Trophoblast cell (in vitro differentiated cells and primary cell): ENCODE measurements at regions not wholly inside any gene's neighbourhood (a gene's known extent, or its start where the extent isn't known, plus 50 kb on each side); places are given as distances from the start of the nearest gene placed in this dataset.

Experiments
- DNase-seq, 2 donors: peaks; one replicate each; pipeline ENCODE4 v3.0.0-alpha.2; 2016
- H2AFZ ChIP-seq: 2 replicates; pipeline ENCODE4 v1.6.1; 2013; ENCODE audit warnings: low read length, moderate library complexity, mild to moderate bottlenecking; ENCODE audit not compliant: insufficient read depth, poor library complexity
- H2AK5ac ChIP-seq: 2 replicates; pipeline ENCODE4 v1.6.1; 2013; ENCODE audit warnings: mild to moderate bottlenecking, low read length
- H2BK120ac ChIP-seq: 2 replicates; pipeline ENCODE4 v1.6.1; 2013; ENCODE audit warnings: low read length, mild to moderate bottlenecking, moderate library complexity; ENCODE audit not compliant: insufficient read depth, poor library complexity
- H2BK12ac ChIP-seq: 2 replicates; pipeline ENCODE4 v1.6.1; 2013; ENCODE audit warnings: mild to moderate bottlenecking, low read length, moderate library complexity
- H2BK5ac ChIP-seq: 2 replicates; pipeline ENCODE4 v1.6.1; 2013; ENCODE audit warnings: low read length, low read depth, moderate library complexity, mild to moderate bottlenecking; ENCODE audit not compliant: poor library complexity
- H3K14ac ChIP-seq: 2 replicates; pipeline ENCODE4 v1.6.1; 2013; ENCODE audit warnings: mild to moderate bottlenecking, low read length
- H3K18ac ChIP-seq: 2 replicates; pipeline ENCODE4 v1.6.1; 2013; ENCODE audit warnings: mild to moderate bottlenecking, low read length
- H3K23ac ChIP-seq: 2 replicates; pipeline ENCODE4 v1.6.1; 2013; ENCODE audit warnings: low read length
- H3K27ac ChIP-seq: 2 replicates; pipeline ENCODE4 v1.5.1; 2013; ENCODE audit warnings: low read depth, mild to moderate bottlenecking, inconsistent platforms, low read length, moderate library complexity
- H3K27me3 ChIP-seq: 2 replicates; pipeline ENCODE4 v1.6.1; 2013; ENCODE audit warnings: inconsistent platforms, mild to moderate bottlenecking, low read length, moderate library complexity; ENCODE audit not compliant: insufficient read depth
- H3K36me3 ChIP-seq, 2 experiments: 1 replicate in 1 of 2; 2 replicates in 1 of 2; pipeline ENCODE4 v1.6.1; 2013; ENCODE audit warnings: low read length in 2 of 2, mild to moderate bottlenecking in 2 of 2, moderate library complexity in 1 of 2; ENCODE audit not compliant: insufficient read depth in 2 of 2, control insufficient read depth in 1 of 2
- H3K4ac ChIP-seq: 2 replicates; pipeline ENCODE4 v1.6.1; 2013; ENCODE audit warnings: low read depth, mild to moderate bottlenecking, low read length, moderate library complexity
- H3K4me1 ChIP-seq, 2 experiments: 1 replicate in 1 of 2; 2 replicates in 1 of 2; pipeline ENCODE4 v1.6.1; 2013; ENCODE audit warnings: low read length in 2 of 2, mild to moderate bottlenecking in 2 of 2, moderate library complexity in 1 of 2; ENCODE audit not compliant: insufficient read depth in 2 of 2, control insufficient read depth in 1 of 2
- H3K4me2 ChIP-seq: 2 replicates; pipeline ENCODE4 v1.6.1; 2013; ENCODE audit warnings: inconsistent platforms, mild to moderate bottlenecking, low read length, moderate library complexity
- H3K4me3 ChIP-seq: 2 replicates; pipeline ENCODE4 v1.5.1; 2013; ENCODE audit warnings: mild to moderate bottlenecking, low read depth, low read length, inconsistent platforms
- H3K79me1 ChIP-seq: one replicate; pipeline ENCODE4 v1.6.1; 2013; ENCODE audit warnings: low read length
- H3K79me2 ChIP-seq: 2 replicates; pipeline ENCODE4 v1.6.1; 2013; ENCODE audit warnings: low read length, mild to moderate bottlenecking; ENCODE audit not compliant: control insufficient read depth, insufficient read depth, poor library complexity
- H3K9ac ChIP-seq: 2 replicates; pipeline ENCODE4 v1.6.1; 2013; ENCODE audit warnings: mild to moderate bottlenecking, low read length
- H3K9me3 ChIP-seq: 2 replicates; pipeline ENCODE4 v1.6.1; 2013; ENCODE audit warnings: low read depth, mild to moderate bottlenecking, control low read depth, inconsistent platforms, low read length; ENCODE audit not compliant: insufficient read depth
- H4K12ac ChIP-seq: 2 replicates; pipeline ENCODE4 v1.6.1; 2013; ENCODE audit warnings: low read depth, mild to moderate bottlenecking, low read length, moderate library complexity
- H4K8ac ChIP-seq: 2 replicates; pipeline ENCODE4 v1.6.1; 2013; ENCODE audit warnings: low read depth, mild to moderate bottlenecking, low read length, moderate library complexity
- H4K91ac ChIP-seq: one replicate; pipeline ENCODE4 v1.6.1; 2013; ENCODE audit warnings: low read depth, mild to moderate bottlenecking, low read length, moderate library complexity
- WGBS: extraction: QIAGEN DNeasy Blood & Tissue Kit; methylation state at CpG from one replicate; pipeline ENCODE4 v1.1.7; 2013; ENCODE audit warnings: missing lambda C conversion rate; ENCODE audit not compliant: insufficient read length, insufficient coverage; ENCODE audit errors: extremely low coverage; 5-methylcytosine and 5-hydroxymethylcytosine counted together

GRCh38 chr10:3415878-3416605 is 243.5 kb upstream of the PITRM1 start:
- Histone ChIP-seq H3K36me3 (no peaks in the 10 kb centered on the region), H3K79me1 (peaks cover 2% of the 10 kb centered on the region), H3K79me2 (no peaks in the 10 kb centered on the region), H3K9ac (no peak overlapping the region), H3K27ac (no peak overlapping the region), H3K14ac (no peak overlapping the region), H3K4ac (no peak overlapping the region), H2AFZ (no peak overlapping the region), H3K4me3 (no peak overlapping the region), H3K18ac (no peak overlapping the region), H2AK5ac (no peak overlapping the region), H2BK12ac (no peak overlapping the region), H3K4me1 (peaks cover 0 to 3% of the 10 kb centered on the region in 2 experiments), H4K91ac (no peak overlapping the region), H3K23ac (no peak overlapping the region), H3K4me2 (no peak overlapping the region), H3K9me3 (no peaks in the 10 kb centered on the region), H4K8ac (no peak overlapping the region), H4K12ac (no peak overlapping the region), H2BK5ac (no peak overlapping the region), H3K27me3 (no peaks in the 10 kb centered on the region), H2BK120ac (no peak overlapping the region)
- no peak for DNase-seq
- WGBS: no CpG with 5 or more reads among the region's 17 CpGs

- DNase-seq: no peak
- peaks cover 2% of the 10 kb centered on the region for H3K79me1 ChIP-seq
- peaks cover 0 to 3% of the 10 kb centered on the region in 2 experiments for H3K4me1 ChIP-seq
- no peak overlapping the region for H3K14ac ChIP-seq
- no peak overlapping the region for H4K12ac ChIP-seq
- no peaks in the 10 kb centered on the region for H3K36me3 ChIP-seq
- H3K4ac ChIP-seq: no peak overlapping the region
- H3K4me2 ChIP-seq: no peak overlapping the region
- no peak overlapping the region for H3K9ac ChIP-seq
- H3K9me3 ChIP-seq: no peaks in the 10 kb centered on the region
- no CpG with 5 or more reads among the region's 21 CpGs for whole genome bisulfite sequencing
- H2BK120ac ChIP-seq: no peak overlapping the region
- H2BK12ac ChIP-seq: no peak overlapping the region
- no peak overlapping the region for H4K91ac ChIP-seq
- no peak overlapping the region for H3K18ac ChIP-seq
- H3K79me2 ChIP-seq: no peaks in the 10 kb centered on the region
- H3K23ac ChIP-seq: no peak overlapping the region
- H2BK5ac ChIP-seq: no peak overlapping the region
- no peak overlapping the region for H3K27ac ChIP-seq
- H3K4me3 ChIP-seq: no peak overlapping the region
- no peak overlapping the region for H2AK5ac ChIP-seq
- no peaks in the 10 kb centered on the region for H3K27me3 ChIP-seq
- no peak overlapping the region for H2AFZ ChIP-seq
- no peak overlapping the region for H4K8ac ChIP-seq
These were observed 242.6 kb upstream of the PITRM1 start for GRCh38 chr10:3415038-3415736.

- Histone ChIP-seq H3K79me2 (no peaks in the 10 kb centered on the region), H2BK120ac (no peak overlapping the region), H3K9me3 (no peaks in the 10 kb centered on the region), H3K4me2 (no peak overlapping the region), H3K23ac (no peak overlapping the region), H2BK12ac (no peak overlapping the region), H3K27me3 (no peaks in the 10 kb centered on the region), H3K36me3 (no peaks in the 10 kb centered on the region), H4K8ac (no peak overlapping the region), H2AFZ (no peak overlapping the region), H3K18ac (no peak overlapping the region), H3K4ac (no peak overlapping the region), H2AK5ac (no peak overlapping the region), H3K79me1 (peaks cover 2% of the 10 kb centered on the region), H3K27ac (no peak overlapping the region), H4K12ac (no peak overlapping the region), H3K4me3 (no peak overlapping the region), H4K91ac (no peak overlapping the region), H3K4me1 (peaks cover 0 to 3% of the 10 kb centered on the region in 2 experiments), H3K9ac (no peak overlapping the region), H3K14ac (no peak overlapping the region), H2BK5ac (no peak overlapping the region)
- no CpG with 5 or more reads among the region's 10 CpGs for WGBS
- DNase-seq: peak in 1 of 2 donors; percentile 32
These were observed 242.1 kb upstream of the PITRM1 start for GRCh38 chr10:3414667-3415023.

- H4K8ac ChIP-seq: no peak overlapping the region
- no peaks in the 10 kb centered on the region for H3K79me2 ChIP-seq
- H2BK120ac ChIP-seq: no peak overlapping the region
- no peak overlapping the region for H3K4me2 ChIP-seq
- H3K9me3 ChIP-seq: no peaks in the 10 kb centered on the region
- no peaks in the 10 kb centered on the region for H3K27me3 ChIP-seq
- no peak overlapping the region for H2BK12ac ChIP-seq
- no peak overlapping the region for H4K12ac ChIP-seq
- no peak overlapping the region for H3K27ac ChIP-seq
- no CpG with 5 or more reads among the region's 23 CpGs for WGBS
- H3K4ac ChIP-seq: no peak overlapping the region
- no peak overlapping the region for H3K23ac ChIP-seq
- H3K36me3 ChIP-seq: no peaks in the 10 kb centered on the region
- H2AK5ac ChIP-seq: no peak overlapping the region
- H4K91ac ChIP-seq: no peak overlapping the region
- H3K4me1 ChIP-seq: peaks cover 0 to 3% of the 10 kb centered on the region in 2 experiments
- H2BK5ac ChIP-seq: no peak overlapping the region
- peaks cover 2% of the 10 kb centered on the region for H3K79me1 ChIP-seq
- H3K9ac ChIP-seq: no peak overlapping the region
- no peak overlapping the region for H3K18ac ChIP-seq
- no peak overlapping the region for H3K4me3 ChIP-seq
- H3K14ac ChIP-seq: no peak overlapping the region
- no peak overlapping the region for H2AFZ ChIP-seq
- no peak for DNase-seq
These were observed 241.5 kb upstream of the PITRM1 start for GRCh38 chr10:3413937-3414666.
